NB4 (cell line): ENCODE measurements at regions not wholly inside any gene's neighbourhood (a gene's known extent, or its start where the extent isn't known, plus 50 kb on each side); places are given as distances from the start of the nearest gene placed in this dataset.

Source experiments
- DNase-seq: peaks from one replicate; pipeline ENCODE4 v3.0.0; 2010; ENCODE audit warnings: low read depth
- H3K4me3 ChIP-seq: one replicate; pipeline ENCODE4 v1.5.1; 2011; ENCODE audit warnings: mild to moderate bottlenecking, low read depth, low read length, moderate library complexity
- CTCF ChIP-seq: IDR thresholded peaks from one replicate; pipeline ENCODE4 v1.5.1; 2012; ENCODE audit warnings: low read depth, low read length
- MAX ChIP-seq: IDR thresholded peaks from 2 replicates; pipeline ENCODE4 v1.6.1; 2011; ENCODE audit warnings: low read depth, low read length
- MYC ChIP-seq: IDR thresholded peaks from 2 replicates; pipeline ENCODE4 v1.6.1; 2011; ENCODE audit warnings: low read depth, low read length
- POLR2A ChIP-seq: IDR thresholded peaks from 2 replicates; pipeline ENCODE4 v1.6.1; 2011; ENCODE audit warnings: mild to moderate bottlenecking; ENCODE audit not compliant: insufficient read length; ENCODE audit errors: extremely low read depth

- no peak for TF ChIP-seq POLR2A
- TF ChIP-seq CTCF: no peak
- TF ChIP-seq MAX: no peak
- TF ChIP-seq MYC: no peak
- no peak for DNase-seq
These were observed 219.4 kb downstream of the DIO2 start for GRCh38 chr14:79991866-79992265.

GRCh38 chr14:79989990-79990389 lies 221.3 kb downstream of the DIO2 start:
- H3K4me3 ChIP-seq: no peak overlapping the region
- no peak for DNase-seq
- TF ChIP-seq MAX (no peak), POLR2A (no peak), MYC (no peak), CTCF (no peak)

More at GRCh38 chr14:79991866-79992265, 219.4 kb downstream of the DIO2 start:
- H3K4me3 ChIP-seq: no peak overlapping the region

GRCh38 chr14:79986251-79986650 lies 225.1 kb downstream of the DIO2 start:
- TF ChIP-seq MYC: no peak
- no peak for TF ChIP-seq POLR2A
- TF ChIP-seq MAX: no peak
- TF ChIP-seq CTCF: no peak
- no peak for DNase-seq
- H3K4me3 ChIP-seq: no peak overlapping the region

GRCh38 chr14:79972230-79972629 lies 239.1 kb downstream of the DIO2 start:
- TF ChIP-seq MYC (no peak), MAX (no peak), CTCF (no peak), POLR2A (no peak)
- no peak overlapping the region for H3K4me3 ChIP-seq
- DNase-seq: no peak

GRCh38 chr14:79971330-79971729 lies 240.0 kb downstream of the DIO2 start:
- TF ChIP-seq MAX (no peak), POLR2A (no peak), CTCF (no peak), MYC (no peak)
- H3K4me3 ChIP-seq: no peak overlapping the region
- no peak for DNase-seq

- DNase-seq: no peak
- H3K4me3 ChIP-seq: no peak overlapping the region
- TF ChIP-seq POLR2A (no peak), CTCF (no peak), MAX (no peak), MYC (no peak)
These were observed 243.9 kb downstream of the DIO2 start for GRCh38 chr14:79967453-79967852.
